ENCODE measurements at regions not wholly inside any gene's neighbourhood (a gene's known extent, or its start where the extent isn't known, plus 50 kb on each side); places are given as distances from the start of the nearest gene placed in this dataset.

- TF ChIP-seq, protein P1, sequence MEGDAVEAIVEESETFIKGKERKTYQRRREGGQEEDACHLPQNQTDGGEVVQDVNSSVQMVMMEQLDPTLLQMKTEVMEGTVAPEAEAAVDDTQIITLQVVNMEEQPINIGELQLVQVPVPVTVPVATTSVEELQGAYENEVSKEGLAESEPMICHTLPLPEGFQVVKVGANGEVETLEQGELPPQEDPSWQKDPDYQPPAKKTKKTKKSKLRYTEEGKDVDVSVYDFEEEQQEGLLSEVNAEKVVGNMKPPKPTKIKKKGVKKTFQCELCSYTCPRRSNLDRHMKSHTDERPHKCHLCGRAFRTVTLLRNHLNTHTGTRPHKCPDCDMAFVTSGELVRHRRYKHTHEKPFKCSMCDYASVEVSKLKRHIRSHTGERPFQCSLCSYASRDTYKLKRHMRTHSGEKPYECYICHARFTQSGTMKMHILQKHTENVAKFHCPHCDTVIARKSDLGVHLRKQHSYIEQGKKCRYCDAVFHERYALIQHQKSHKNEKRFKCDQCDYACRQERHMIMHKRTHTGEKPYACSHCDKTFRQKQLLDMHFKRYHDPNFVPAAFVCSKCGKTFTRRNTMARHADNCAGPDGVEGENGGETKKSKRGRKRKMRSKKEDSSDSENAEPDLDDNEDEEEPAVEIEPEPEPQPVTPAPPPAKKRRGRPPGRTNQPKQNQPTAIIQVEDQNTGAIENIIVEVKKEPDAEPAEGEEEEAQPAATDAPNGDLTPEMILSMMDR (conservative IDR thresholded peaks at IDR 0.05; ENCODE audit: low read length), result no peak
- no peak for TF ChIP-seq EZH2phosphoT487 (IDR thresholded peaks at IDR 0.05; ENCODE audit: borderline replicate concordance, low read depth, low read length)
These were observed 51.4 kb upstream of the MAP9 start for GRCh38 chr4:155428128-155428527.

All from OCI-LY7 (cell line).